ENCODE measurements at regions not wholly inside any gene's neighbourhood (a gene's known extent, or its start where the extent isn't known, plus 50 kb on each side); places are given as distances from the start of the nearest gene placed in this dataset.

DNA sequence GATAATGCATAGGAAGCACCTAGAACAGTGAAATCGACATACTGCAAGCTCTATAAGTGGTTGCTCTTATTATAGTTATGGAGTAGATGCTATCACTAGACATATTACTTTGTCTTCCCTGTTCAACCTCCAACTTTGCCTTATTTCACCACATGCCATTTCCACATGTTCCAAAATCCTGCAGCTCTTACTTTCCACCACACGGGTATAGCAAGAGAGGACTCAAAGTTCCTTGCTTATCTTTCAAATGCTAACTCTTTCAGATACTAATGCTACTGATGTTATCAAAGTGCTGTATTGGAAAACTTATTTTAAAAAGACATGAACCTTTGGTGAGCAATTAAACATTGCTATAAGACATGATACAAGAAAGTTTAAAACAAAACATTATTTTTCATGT is 1130.1 kb downstream of the HACE1 start:
- TF ChIP-seq, protein P1, sequence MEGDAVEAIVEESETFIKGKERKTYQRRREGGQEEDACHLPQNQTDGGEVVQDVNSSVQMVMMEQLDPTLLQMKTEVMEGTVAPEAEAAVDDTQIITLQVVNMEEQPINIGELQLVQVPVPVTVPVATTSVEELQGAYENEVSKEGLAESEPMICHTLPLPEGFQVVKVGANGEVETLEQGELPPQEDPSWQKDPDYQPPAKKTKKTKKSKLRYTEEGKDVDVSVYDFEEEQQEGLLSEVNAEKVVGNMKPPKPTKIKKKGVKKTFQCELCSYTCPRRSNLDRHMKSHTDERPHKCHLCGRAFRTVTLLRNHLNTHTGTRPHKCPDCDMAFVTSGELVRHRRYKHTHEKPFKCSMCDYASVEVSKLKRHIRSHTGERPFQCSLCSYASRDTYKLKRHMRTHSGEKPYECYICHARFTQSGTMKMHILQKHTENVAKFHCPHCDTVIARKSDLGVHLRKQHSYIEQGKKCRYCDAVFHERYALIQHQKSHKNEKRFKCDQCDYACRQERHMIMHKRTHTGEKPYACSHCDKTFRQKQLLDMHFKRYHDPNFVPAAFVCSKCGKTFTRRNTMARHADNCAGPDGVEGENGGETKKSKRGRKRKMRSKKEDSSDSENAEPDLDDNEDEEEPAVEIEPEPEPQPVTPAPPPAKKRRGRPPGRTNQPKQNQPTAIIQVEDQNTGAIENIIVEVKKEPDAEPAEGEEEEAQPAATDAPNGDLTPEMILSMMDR (IDR thresholded peaks at IDR 0.05; ENCODE audit: extremely low read depth in 1 of 2, insufficient read depth in 1 of 2, low read depth in 1 of 2, low read length in 2 of 2): no peak
- TF ChIP-seq EZH2 (IDR thresholded peaks at IDR 0.05; ENCODE audit: borderline replicate concordance, low read depth, low read length, severe bottlenecking) (no peak), POLR2AphosphoS5 (IDR thresholded peaks at IDR 0.05; ENCODE audit: insufficient read depth, low read depth, low read length) (no peak), POLR2A (IDR thresholded peaks at IDR 0.05; ENCODE audit: low read depth, low read length) (no peak), JUN (IDR thresholded peaks at IDR 0.05; ENCODE audit: borderline replicate concordance, insufficient read depth, insufficient read length, low read depth) (no peak), GATA2 (IDR thresholded peaks at IDR 0.05; ENCODE audit: insufficient read depth, insufficient read length, low read depth, low read length) (no peak), MYC (IDR thresholded peaks at IDR 0.05; ENCODE audit: low read depth, low read length) (no peak), FOS (IDR thresholded peaks at IDR 0.05; ENCODE audit: borderline replicate concordance, insufficient read depth, low read length) (no peak)
- TF ChIP-seq, protein P2, sequence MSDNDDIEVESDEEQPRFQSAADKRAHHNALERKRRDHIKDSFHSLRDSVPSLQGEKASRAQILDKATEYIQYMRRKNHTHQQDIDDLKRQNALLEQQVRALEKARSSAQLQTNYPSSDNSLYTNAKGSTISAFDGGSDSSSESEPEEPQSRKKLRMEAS (IDR thresholded peaks at IDR 0.05; ENCODE audit: insufficient read depth, insufficient read length): no peak

All from endothelial cell of umbilical vein (primary cell).